Suprapubic skin (tissue), 3 donors: ENCODE measurements at regions not wholly inside any gene's neighbourhood (a gene's known extent, or its start where the extent isn't known, plus 50 kb on each side); places are given as distances from the start of the nearest gene placed in this dataset.

Experiments used
- POLR2AphosphoS5 ChIP-seq, 3 donors: sonication (generic); formaldehyde crosslinking; IDR thresholded peaks; one replicate each; pipeline ENCODE4 v1.6.1; 2017; ENCODE audit warnings: antibody characterized with exemption in 3 of 3
- TF ChIP-seq, protein P1 (sequence below), 2 donors: fragments of 200-600 bp in 1 of 2; fragments of 450-650 bp in 1 of 2; sonication (generic) in 1 of 2; IDR thresholded peaks; one replicate each; pipeline ENCODE4 v1.5.1; 2016 to 2019; ENCODE audit warnings: antibody characterized with exemption in 2 of 2, mild to moderate bottlenecking in 1 of 2, moderate library complexity in 1 of 2

DNA sequence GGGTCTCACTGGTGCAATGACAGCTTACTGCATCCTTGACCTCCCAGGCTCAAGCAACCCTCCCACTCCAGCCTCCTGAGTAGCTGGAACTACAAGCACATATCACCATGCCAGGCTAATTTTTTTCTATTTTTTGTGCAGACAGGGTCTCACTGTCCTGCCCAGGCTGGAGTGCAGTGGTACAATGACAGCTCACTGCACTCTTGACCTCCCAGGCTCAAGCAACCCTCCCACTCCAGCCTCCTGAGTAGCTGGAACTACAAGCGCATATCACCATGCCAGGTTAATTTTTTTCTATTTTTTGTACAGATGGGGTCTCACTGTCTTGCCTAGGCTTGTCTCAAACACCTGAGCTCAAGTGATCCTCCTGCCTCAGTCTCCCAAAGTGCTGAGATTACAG, 74.0 kb downstream of the GASK1B start:
- TF ChIP-seq, protein P1, sequence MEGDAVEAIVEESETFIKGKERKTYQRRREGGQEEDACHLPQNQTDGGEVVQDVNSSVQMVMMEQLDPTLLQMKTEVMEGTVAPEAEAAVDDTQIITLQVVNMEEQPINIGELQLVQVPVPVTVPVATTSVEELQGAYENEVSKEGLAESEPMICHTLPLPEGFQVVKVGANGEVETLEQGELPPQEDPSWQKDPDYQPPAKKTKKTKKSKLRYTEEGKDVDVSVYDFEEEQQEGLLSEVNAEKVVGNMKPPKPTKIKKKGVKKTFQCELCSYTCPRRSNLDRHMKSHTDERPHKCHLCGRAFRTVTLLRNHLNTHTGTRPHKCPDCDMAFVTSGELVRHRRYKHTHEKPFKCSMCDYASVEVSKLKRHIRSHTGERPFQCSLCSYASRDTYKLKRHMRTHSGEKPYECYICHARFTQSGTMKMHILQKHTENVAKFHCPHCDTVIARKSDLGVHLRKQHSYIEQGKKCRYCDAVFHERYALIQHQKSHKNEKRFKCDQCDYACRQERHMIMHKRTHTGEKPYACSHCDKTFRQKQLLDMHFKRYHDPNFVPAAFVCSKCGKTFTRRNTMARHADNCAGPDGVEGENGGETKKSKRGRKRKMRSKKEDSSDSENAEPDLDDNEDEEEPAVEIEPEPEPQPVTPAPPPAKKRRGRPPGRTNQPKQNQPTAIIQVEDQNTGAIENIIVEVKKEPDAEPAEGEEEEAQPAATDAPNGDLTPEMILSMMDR (IDR thresholded peaks at IDR 0.05) = no peak
- no peak for TF ChIP-seq POLR2AphosphoS5 (IDR thresholded peaks at IDR 0.05)
